ENCODE measurements at regions not wholly inside any gene's neighbourhood (a gene's known extent, or its start where the extent isn't known, plus 50 kb on each side); places are given as distances from the start of the nearest gene placed in this dataset.

DNA sequence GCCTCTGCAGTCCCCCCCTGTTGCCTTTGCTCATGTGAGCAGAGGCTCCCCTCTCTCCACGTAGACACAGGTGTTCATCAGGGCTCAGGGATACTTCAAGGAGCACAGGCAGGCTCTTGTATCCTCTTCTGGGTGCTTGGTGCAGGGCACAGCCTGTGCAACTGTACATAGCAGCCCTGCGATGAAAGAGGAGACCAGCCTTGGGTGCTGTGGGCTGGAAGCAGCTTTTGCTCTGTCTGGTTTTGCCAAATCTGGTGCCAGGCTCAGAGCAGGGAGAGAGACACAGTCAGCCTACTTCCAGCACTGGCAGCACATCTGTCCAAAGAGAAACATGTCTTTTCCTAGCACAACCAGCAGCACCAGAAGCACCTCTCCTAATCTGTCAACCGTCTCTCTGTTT is 132.1 kb downstream of the ETS2 start:
- dilution Hi-C loops (cut with HindIII; ENCODE audit: low sequenced_read_pairs, unreplicated experiment) (no loop called here), intact Hi-C loops (cut with micrococcal nuclease) (no loop called here), in situ Hi-C loops (cut with MboI; ENCODE audit: low sequenced_read_pairs) (no loop called here)
- DNase-seq (no peak), ATAC-seq (ENCODE audit: low read depth) (0 out of 2 replicates have a peak, but pooled peaks have one; percentile 11)
- Histone ChIP-seq H2AFZ (replicated peaks; ENCODE audit: low read length, poor library complexity) (no peak overlapping the region), H3K9ac (ENCODE audit: low read depth, low read length) (no peak overlapping the region), H3K27me3 (ENCODE audit: control insufficient read depth, insufficient read depth, low read length) (peaks cover 3% of the 10 kb centered on the region; the same call in 1 of the 2 replicates), H3K27ac (ENCODE audit: insufficient read depth, low read length) (no peak overlapping the region), H3K4me1 (ENCODE audit: control insufficient read depth, insufficient read depth, low read length) (peaks cover 2% of the 10 kb centered on the region; the same call in 1 of the 2 replicates), H3K79me1 (ENCODE audit: low read depth in 1 of 2, low read length in 2 of 2) (no peaks in the 10 kb centered on the region), H3K4ac (ENCODE audit: low read depth, low read length) (peak overlapping the region; percentile 33; the same call in 1 of the 2 replicates), H3K18ac (ENCODE audit: low read depth, low read length) (no peak overlapping the region), H3K23ac (ENCODE audit: low read depth, low read length) (0 out of 2 replicates have a peak overlapping the region, but pooled peaks have one; percentile 29), H3K9me1 (ENCODE audit: insufficient read depth, low read length) (peaks cover 11% of the 10 kb centered on the region), H4K91ac (ENCODE audit: insufficient read depth, low read depth, low read length) (no peak overlapping the region; the same call in 1 of the 2 replicates), H3K4me3 (ENCODE audit: insufficient read depth, low read depth, low read length) (no peak overlapping the region), H4K8ac (ENCODE audit: low read depth in 2 of 2, low read length in 2 of 2) (no peak overlapping the region), H2BK15ac (ENCODE audit: low read depth, low read length) (no peak overlapping the region), H3K4me2 (ENCODE audit: low read depth, low read length) (no peak overlapping the region), H2BK120ac (ENCODE audit: low read depth, low read length) (0 out of 2 replicates have a peak overlapping the region, but pooled peaks have one; percentile 3), H2BK20ac (ENCODE audit: low read depth, low read length) (no peak overlapping the region), H4K5ac (ENCODE audit: low read depth, low read length) (no peak overlapping the region), H3K36me3 (ENCODE audit: control insufficient read depth, insufficient read depth, low read length) (no peaks in the 10 kb centered on the region), H3K56ac (ENCODE audit: extremely low read depth, insufficient read depth, low read length) (no peak overlapping the region), H3K9me3 (ENCODE audit: control insufficient read depth, insufficient read depth, low read length) (no peaks in the 10 kb centered on the region), H2AK9ac (replicated peaks; ENCODE audit: low read depth, low read length, poor library complexity) (no peak overlapping the region), H4K20me1 (ENCODE audit: insufficient read depth, low read length) (no peaks in the 10 kb centered on the region), H2BK5ac (ENCODE audit: low read depth, low read length, poor library complexity, severe bottlenecking) (no peak overlapping the region), H2AK5ac (ENCODE audit: low read depth, low read length) (no peak overlapping the region), H3K14ac (replicated peaks; ENCODE audit: low read depth, low read length) (no peak overlapping the region)
- ChIA-PET CTCF (no interaction called here), POLR2A (ENCODE audit: unreplicated experiment) (no interaction called here)
- no TSS peak for BruUV-seq (replicated peaks)
- TF ChIP-seq POLR2A (IDR thresholded peaks at IDR 0.05; ENCODE audit: low read depth, low read length) (no peak), CHD1 (IDR thresholded peaks at IDR 0.05; ENCODE audit: low read depth, low read length) (no peak), NFE2L2 (IDR thresholded peaks at IDR 0.05; ENCODE audit: low read depth, low read length) (no peak), CEBPB (IDR thresholded peaks at IDR 0.05; ENCODE audit: low read depth, low read length) (no peak), RCOR1 (IDR thresholded peaks at IDR 0.05; ENCODE audit: insufficient replicate concordance, low read length) (no peak), BHLHE40 (IDR thresholded peaks at IDR 0.05; ENCODE audit: low read depth, low read length) (no peak)
- TF ChIP-seq, protein P1, sequence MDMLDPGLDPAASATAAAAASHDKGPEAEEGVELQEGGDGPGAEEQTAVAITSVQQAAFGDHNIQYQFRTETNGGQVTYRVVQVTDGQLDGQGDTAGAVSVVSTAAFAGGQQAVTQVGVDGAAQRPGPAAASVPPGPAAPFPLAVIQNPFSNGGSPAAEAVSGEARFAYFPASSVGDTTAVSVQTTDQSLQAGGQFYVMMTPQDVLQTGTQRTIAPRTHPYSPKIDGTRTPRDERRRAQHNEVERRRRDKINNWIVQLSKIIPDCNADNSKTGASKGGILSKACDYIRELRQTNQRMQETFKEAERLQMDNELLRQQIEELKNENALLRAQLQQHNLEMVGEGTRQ (IDR thresholded peaks at IDR 0.05; ENCODE audit: low read depth, low read length): no peak
- TF ChIP-seq, protein P2, sequence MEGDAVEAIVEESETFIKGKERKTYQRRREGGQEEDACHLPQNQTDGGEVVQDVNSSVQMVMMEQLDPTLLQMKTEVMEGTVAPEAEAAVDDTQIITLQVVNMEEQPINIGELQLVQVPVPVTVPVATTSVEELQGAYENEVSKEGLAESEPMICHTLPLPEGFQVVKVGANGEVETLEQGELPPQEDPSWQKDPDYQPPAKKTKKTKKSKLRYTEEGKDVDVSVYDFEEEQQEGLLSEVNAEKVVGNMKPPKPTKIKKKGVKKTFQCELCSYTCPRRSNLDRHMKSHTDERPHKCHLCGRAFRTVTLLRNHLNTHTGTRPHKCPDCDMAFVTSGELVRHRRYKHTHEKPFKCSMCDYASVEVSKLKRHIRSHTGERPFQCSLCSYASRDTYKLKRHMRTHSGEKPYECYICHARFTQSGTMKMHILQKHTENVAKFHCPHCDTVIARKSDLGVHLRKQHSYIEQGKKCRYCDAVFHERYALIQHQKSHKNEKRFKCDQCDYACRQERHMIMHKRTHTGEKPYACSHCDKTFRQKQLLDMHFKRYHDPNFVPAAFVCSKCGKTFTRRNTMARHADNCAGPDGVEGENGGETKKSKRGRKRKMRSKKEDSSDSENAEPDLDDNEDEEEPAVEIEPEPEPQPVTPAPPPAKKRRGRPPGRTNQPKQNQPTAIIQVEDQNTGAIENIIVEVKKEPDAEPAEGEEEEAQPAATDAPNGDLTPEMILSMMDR (conservative IDR thresholded peaks at IDR 0.05; ENCODE audit: low read depth, low read length): no peak
- 80% methylated on average over 2 of the region's 3 CpGs; no CpG with 5 or more reads in 1 of the 2 experiments for WGBS, 2 experiments (ENCODE audit: extremely low coverage in 2 of 2, insufficient read length in 1 of 2)
